SIG-M5 (cell line): ENCODE measurements at regions not wholly inside any gene's neighbourhood (a gene's known extent, or its start where the extent isn't known, plus 50 kb on each side); places are given as distances from the start of the nearest gene placed in this dataset.
"Not testable (repeated sequence)": the region's sequence is repeated elsewhere in the genome, so short reads cannot be mapped to it uniquely, and the experiment has no call there.

Experiments used
- DNase-seq: peaks from one replicate; lab custom pipeline; 2025; lab: John Stamatoyannopoulos, UW

DNA sequence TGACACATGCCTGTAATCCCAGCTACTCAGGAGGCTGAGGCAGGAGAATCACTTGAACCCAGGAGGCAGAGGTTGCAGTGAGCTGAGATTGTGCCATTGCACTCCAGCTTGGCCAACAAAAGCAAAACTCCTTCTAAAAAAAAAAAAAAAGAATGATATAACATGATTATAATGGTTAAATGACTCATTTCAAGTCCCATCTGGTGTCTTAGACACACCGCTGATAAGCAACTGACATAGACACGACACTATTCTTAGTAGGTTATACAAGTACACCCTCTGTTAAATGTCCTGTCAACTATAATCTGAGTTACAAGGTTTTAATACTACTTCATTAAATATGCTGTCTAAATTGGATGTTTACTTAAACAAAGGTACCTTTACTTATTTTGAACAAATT, 405.3 kb upstream of the CLINT1 start:
- no peak for DNase-seq

DNA sequence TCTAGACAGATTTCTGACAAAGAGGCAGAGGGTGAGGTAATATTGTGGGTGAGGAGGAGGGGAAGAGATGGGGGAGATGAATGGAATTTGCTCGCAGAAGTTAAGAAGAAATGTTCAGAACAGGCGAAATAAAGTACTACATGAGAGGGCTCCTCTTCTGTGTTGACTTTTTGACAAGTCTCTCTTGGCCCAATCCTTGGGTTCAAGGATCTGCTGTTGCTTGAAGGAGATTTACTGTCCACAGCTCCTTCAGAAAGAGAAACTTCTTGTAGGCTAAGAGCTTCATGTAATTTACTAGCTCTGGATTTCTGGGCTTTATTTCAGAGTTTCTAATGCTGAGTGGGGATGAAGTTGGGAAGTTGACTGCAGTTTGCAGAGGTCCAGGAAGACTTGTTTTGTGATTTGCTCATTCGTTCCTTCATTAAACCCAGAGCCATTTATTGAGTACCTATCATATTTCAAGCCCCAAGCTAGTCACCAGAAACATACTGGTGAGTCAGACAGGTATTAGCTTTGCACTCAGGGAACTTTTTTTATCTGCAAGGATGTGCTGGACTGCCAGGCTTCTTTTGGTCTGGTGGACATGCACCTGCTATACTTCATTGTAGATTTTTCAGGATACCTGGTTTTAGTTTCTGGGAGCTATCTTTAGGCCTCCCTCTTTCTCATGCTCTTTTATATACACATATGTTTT, 402.9 kb upstream of the CLINT1 start:
- no peak for DNase-seq

DNA sequence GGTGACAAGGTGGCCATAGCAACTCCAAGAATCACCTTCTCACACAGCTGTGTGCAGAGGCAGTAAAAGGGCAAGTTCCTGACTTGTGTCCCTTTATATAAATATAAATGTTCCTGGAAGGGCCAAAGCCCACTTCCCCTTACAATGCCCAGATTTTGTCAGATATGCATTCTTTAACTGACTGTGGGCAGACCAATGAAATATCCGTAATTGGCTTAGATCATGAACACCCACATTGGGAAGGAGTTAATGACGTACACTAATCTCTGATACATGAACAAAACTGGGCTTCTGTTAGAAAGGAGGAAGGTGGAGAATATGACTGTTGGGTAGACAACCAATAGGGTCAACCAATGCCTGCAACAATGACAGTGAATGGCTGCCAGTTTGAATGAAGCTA, 397.2 kb upstream of the CLINT1 start:
- DNase-seq: no peak

DNA sequence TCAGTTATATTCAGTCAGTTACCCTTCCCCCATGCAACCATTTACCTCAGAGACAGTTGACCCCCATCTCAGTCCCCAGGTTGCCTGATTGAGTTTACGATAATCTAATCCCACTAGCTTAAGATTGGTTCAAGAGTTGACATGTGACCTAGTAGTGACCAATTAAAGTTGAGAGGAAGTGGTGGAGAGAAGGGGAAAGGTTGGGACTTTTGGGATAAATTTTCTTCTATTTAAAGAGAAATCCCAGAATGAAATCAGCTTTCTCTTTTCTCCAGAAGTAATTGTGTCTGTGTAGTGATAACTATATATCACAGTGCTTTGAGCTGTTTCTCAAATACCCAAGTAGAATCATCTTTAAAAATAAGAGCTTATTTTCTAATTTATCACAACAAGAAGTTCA, 396.7 kb upstream of the CLINT1 start:
- no peak for DNase-seq

DNA sequence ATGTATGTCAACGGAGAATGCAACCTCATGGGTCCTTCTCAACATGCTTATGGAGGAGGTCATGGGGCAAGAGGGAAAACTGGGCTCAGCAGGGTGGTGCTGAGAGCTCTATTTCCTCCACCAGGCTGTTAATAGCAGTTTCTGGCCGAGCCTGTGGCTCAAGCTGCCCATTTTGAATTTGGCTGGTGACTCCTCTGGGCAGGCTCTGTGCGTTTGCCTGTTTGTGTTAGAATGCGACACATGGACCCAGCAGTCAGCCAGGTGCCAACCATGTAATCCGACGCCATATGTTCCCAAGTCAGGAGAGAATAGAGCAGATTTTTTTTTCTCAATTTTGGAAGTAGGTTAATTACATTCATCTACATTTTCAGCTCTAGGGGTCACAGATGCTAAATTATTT, 387.7 kb upstream of the CLINT1 start:
- no peak for DNase-seq

DNA sequence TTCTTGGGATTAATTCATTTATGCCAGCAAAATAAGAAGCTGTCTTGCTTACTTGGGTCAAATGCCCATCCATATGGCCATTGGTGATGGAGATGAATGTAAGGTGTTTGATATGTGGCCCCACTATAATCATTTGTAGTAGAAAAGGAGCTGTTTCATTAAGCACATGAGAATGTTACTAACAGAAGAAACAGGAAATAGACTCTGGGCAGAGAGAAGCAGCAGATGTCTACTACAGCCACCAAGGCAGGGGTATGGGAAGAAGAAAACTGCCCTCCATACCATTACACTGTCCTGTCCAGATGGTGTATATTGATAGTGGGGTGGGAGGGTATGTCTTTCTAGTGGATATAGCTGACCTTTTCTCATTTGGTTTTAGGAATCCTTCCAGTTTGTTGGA, 386.6 kb upstream of the CLINT1 start:
- no peak for DNase-seq

DNA sequence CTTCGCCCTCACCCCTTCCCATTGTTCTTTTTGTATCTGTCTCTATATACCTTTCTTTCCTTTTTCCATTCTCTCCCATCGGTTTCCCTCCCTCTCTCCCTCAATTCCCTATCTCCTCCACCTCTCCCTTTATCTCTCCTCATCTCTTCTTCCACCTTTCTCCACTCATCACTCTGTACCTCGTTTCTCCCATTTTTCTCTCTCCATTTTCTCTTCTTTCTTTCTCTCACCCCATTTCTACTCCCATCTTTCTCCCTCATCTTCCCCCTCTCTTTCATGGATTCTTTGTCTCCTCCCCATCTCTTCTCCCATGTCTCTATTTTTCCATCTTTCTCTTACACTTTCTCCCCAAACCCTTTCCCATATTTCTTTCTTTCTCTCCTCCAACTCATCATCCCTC, 385.9 kb upstream of the CLINT1 start:
- no peak for DNase-seq

DNA sequence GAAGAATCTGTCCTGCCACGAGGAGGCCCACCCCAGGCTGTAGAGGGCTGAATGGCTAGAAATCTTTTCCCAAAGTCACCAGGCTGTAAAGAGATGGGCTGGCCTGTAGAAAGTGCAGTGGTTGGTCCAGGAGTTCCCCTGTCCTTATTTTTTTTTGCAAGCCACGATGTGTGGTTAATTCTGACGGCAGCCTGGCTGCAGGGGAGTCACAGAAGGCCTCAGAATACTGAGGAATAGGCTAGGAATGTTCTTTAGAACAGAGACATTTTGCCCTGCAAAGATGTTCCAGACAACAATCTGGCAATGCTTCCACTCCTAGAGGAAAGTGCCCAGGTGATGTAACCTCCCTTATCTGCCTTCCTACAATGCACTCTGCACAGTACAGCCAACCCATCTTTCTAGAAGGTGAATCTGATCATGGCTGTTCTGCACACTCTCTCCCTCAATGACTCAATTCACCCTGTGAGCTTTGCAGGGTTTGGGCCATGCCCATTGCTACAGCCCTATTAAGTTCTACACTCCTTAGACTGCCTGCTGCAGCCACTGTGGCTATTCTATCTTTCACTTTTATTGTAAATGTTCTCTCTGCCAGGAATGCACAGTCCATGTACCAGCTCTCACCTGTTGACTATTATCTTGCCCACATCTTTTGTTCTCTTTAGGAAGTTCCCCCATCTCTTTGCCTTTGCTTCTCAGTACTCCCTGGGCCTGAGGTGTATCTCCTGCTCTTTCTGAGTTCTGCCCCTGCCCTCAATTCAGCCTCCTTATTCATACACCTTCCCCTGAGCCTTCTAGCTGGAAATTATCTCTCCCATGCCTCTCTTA, 377.8 kb upstream of the CLINT1 start:
- no peak for DNase-seq

DNA sequence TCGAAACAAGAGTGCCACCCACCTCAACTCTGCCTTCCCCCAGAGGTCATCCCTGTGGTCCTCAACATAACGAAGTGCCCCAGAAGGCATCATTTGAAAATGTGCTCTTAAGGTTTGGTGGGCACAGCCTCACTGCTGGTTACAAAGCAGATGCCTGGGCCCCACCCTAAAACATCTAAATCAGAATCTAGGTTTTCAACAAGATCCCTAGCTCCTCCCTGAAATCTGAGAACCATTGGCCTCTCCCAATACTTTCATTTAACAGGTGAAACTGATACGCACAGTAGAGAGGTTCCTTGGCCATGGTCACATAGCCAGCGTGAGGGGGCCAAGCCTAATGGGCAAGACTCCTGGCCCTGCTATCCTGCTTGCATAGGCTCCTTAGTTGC, 376.2 kb upstream of the CLINT1 start:
- DNase-seq: no peak

DNA sequence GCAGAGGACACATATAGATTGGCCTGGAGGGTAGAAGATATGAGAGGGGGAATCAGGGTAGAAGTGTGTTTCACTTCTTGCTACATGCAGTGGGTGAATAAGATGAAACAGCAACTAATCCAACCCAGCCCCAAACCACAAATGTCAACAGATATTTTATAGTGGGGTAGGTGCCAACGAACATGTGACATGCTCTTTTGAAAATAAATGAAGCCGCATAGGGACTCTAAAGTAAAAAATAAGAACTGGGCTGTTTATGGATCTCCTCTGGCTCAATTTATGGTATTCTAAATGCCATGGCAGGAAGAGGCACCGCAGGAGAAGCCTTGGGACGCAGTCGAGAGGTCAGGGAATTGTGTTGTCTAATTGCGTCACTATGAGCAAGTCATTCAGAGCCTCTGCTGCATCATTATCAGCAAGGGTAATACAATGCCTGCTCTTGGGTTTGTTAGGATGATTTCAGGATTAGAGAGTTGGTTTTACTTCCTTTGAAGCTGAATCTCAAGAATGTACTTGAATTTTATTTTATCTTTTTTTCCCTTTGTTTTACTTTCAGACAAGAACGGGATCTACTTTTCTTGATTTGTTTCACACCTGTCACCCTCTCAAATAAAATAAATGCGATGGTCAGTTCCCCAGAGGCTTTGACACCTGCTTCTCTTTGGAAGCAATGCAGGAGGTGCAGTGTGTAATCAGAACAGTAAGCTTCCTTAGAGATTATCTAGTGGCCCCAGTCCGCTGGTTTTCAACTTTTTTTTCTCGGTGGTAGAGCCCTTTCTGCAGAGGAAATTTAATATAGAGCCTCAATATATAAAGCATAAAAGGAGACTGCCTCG, 375.6 kb upstream of the CLINT1 start:
- no peak for DNase-seq

DNA sequence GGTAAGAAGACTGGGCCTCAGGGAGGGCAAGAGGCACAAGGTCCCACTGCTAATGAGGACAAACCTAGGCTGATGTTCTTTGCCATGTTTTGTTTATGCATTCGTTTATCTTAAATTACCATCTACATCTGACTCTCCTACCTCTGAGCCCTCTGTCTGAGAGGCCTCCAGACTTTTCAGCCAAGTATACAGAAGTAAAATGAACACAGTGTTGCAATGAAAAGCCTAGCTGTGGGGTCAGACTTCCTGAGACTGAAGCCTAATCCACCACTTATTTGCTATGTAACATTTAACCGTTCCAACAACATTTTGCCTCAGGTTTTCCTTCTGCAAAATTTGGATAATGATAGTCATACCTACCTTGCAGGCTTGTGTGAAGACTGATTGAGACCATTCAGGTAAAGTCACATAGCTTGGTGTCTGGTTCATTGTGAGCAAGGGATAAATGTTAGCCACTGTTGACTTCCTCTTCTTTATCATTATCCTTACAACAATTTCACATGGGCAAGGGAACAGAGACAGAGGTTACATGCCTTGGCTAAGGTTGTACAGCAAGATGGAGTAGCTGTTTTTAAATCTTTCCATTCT, 374.9 kb upstream of the CLINT1 start:
- DNase-seq: no peak

DNA sequence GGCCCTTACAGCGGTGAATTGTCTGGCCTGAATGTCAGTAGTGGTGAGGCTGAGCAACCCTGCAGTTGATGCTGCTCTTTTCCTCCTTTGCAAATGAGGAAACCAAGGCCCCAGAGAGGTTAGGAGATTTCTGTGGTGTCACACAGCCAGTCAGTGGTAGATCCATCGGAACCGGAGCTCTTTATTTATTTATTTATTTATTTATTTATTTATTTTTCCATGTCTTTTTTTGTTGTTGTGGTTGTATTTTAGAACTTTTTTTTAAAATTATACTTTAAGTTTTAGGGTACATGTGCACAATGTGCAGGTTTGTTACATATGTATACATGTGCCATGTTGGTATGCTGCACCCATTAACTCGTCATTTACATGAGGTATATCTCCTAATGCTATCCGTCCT, 368.4 kb upstream of the CLINT1 start:
- DNase-seq: not testable (repeated sequence)

DNA sequence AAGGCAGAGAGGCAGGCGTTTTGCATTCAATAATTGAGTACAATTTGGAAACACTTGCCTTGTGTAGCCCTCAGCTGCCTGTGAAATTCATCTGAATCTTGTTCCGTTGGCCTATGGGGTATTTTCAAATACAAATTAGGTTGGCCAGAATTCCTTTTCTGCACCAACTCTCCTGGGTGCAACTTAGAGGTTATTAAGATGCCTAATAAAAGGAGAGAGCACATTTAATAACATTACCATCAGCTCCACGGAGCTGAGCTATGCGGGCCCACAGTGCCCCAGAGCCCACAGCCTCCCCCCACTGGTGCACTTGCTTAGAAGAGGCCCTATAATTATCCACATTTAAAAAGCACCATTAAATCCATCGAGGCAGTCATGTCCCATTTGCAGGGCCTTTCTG, 367.6 kb upstream of the CLINT1 start:
- DNase-seq: no peak

DNA sequence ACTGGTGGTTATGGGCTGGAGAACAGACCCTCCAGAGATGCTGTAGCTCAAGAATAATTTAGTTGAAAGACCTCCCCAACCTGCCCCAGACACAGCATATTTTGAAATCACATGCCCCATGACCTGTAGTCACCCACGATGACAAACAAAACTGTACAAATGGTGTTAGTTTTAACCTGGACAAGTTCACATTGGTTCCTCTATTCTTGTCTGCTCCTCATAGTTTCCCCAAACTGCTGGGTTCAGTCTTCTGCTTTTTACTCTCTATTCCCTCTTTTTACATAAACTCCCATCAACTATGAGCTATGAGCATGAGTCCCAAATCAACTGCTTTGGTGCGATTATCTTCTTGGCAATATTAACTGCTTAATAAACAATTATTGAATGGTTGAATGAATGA, 365.3 kb upstream of the CLINT1 start:
- no peak for DNase-seq

DNA sequence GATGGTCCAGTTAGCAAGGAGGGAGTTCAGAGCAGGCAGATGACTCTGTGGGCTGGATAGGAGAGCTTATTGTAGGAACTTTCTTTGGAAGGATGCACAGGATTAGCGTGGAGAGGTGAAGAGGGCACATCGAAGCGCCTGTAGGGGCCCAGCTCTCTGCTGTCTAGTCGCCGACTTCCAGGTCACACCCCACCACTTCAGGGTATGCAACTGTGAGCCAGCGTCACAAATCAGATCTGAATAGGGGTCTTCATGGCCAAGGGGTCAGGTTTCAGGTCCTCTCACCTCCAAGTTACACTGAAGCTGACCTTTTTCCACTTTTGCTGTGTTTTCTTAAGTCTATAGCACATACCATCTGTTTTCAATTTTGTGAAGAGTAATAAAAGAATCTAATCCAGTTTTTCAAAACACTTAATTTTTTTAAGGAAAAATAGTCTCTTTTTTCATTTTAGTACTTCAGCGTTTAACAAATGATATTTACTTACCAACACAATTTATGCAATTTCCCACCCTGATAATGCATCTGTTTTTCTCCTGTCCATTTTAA, 364.2 kb upstream of the CLINT1 start:
- DNase-seq: no peak

DNA sequence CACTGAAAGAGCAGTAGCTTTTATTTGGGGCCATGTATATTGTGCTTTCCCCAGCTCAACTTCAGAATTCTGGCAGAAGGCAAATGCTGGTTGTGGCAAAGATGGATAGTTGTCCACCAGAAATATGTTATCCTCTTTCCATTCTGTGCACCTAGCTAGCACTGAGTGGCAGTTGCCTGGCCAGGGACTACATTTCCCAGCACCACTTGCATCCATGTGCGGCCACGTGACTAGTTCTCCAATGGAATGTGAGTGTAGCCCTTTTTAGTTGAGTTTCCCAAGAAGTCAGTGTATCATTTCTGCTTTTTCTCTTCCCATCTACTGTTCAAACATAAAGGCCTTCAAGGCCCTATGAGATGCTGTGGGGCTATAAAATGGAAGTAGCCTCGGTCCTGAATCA, 354.0 kb upstream of the CLINT1 start:
- DNase-seq: no peak

DNA sequence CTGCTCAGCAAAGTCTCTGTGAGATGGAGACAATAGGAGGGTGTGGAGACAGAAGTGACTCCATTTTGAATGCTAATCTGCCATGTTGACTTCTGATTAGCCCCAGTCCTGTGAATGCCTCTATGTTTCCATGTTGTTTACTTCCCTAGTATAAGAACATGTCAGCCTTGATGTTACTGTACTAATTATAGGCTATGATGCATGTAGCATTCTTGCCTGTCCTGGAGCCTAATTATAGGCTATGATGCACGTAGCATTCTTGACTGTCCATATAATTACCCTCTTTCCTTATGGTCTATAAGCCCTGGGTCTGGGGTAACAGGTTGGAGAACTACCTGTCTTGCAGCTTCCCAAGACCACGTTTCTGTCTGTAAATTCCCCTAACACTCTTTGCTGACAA, 353.3 kb upstream of the CLINT1 start:
- DNase-seq: no peak

DNA sequence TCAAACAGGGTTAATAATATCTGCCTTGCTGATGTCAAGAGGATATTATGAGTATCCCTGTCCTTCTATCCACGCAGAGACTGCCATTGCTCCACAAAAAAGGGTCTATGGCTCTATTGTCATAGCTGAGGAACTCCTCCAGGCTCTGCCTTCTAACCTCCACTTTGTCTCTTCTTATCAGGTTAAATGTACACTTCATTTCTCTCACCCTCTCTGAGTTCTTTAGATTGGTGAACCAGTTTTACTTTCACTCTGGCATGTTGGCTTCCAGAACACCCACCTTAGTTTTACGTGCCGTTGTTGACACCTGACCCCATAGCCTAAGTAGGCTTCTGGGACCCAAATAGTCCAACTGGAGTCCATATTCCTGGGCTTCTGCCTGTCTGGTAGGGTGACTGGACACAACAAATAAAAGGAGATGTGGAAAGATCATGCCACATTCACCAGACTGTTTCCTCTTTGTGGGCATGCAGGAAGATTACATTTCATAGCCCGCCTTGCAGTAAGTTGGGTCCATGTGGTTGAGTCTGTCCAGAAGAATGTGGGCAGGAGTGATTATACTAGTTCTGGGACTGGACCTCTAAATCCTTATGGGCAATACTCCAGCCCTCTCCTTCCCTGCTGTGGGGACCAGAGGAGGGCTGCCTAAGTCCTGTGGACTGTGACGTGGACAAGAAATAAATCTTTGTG, 350.4 kb upstream of the CLINT1 start:
- no peak for DNase-seq

DNA sequence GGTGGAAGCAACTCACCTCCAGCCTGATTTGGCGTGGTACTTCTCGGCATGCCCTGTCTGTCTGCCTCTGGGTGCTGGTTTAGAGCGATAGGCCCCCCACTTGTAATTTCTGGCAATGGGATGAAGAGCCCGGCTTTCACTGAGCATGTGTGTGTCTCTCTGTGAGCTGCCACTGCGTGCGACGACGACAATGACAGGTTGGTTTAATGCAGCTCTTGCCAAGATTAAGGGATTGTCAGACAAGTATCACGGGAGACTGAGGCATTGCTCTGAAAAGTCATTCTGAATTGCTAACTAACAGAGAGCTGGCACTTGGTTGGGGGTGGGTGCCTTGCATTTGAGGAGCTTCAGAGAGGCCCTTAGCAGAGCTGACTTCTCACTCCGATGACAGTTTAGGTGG, 348.8 kb upstream of the CLINT1 start:
- DNase-seq: no peak

DNA sequence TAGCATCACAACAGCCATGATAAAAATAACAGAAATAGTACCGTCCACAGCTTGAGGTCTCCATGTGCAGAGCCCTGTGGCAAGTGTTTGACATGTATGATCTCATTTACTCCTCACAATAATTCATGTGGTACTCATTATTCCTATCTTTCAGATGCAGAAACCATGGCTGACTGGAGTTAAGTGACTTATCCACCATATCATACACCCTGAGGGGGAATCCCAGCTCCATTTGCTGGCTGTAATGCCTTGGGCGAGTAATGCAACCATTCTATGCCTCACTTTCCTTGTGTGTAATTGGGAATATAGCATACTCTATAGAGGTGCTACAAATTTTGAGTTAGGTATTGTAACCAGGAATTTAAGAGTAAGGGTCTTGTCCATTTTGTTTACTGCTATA, 347.0 kb upstream of the CLINT1 start:
- DNase-seq: no peak

DNA sequence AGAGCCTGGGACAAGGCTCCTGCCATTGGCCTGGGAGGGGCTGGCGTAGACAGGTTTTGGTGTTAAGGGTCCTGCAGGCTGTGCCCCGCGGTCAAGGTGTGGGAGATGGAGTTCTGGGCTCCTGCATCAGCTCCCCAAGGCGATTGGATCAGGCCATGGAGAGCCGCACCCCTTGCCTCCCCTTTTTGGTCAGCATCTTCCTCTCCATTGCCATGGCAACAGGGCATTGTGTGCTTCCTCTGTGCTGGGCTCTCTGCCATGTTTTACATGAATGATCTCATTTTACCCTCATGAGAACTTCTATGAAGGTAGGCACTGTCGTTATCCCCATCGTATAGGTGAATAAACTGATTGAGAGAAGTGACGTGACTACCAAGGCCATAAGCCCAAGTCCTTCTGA, 344.3 kb upstream of the CLINT1 start:
- no peak for DNase-seq

DNA sequence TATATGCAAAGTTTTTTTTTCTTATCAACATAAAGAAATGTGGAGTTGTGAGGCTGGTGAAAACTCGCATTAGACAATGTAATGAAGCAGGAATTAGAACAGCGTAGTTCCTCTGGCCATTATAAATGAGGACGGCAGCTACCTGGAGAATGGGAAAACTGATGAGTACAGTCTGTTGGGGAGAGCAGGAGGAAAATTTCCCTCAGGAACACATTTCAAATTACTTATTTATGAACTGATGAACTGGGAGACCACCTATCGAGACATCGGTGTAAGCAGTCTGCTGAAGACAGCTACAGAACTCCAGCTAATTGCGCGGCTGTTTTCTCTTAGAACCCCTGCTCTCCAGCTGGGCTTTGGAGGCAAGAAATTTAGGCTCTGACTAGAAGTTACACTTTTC, 343.9 kb upstream of the CLINT1 start:
- DNase-seq: no peak
